ENCODE measurements at regions not wholly inside any gene's neighbourhood (a gene's known extent, or its start where the extent isn't known, plus 50 kb on each side); places are given as distances from the start of the nearest gene placed in this dataset.
"Not testable (repeated sequence)": the region's sequence is repeated elsewhere in the genome, so short reads cannot be mapped to it uniquely, and the experiment has no call there.

- POLR2A ChIA-PET; H3K4me3 Mint-ChIP-seq; DNase-seq; H3K4me1 Mint-ChIP-seq; intact Hi-C loops (cut with DNase I, micrococcal nuclease); H3K9me3 Mint-ChIP-seq (ENCODE audit: low read depth); ATAC-seq; H3K36me3 Mint-ChIP-seq (ENCODE audit: low read depth); H3K27ac Mint-ChIP-seq; H3K27me3 Mint-ChIP-seq: not testable (repeated sequence)
- CTCF ChIA-PET = interaction anchor here (1.1 kb wide), 1 partner anchor 8 kb away, joined by 5 read pairs; no protein-coding TSS in a partner anchor
These were observed 92.1 kb downstream of the C4BPA start for GRCh38 chr1:207196135-207196534.

- H3K9me3 Mint-ChIP-seq (ENCODE audit: low read depth); H3K36me3 Mint-ChIP-seq (ENCODE audit: low read depth); H3K4me1 Mint-ChIP-seq; H3K4me3 Mint-ChIP-seq; H3K27ac Mint-ChIP-seq; H3K27me3 Mint-ChIP-seq; POLR2A ChIA-PET; intact Hi-C loops (cut with DNase I, micrococcal nuclease); ATAC-seq; DNase-seq: not testable (repeated sequence)
- CTCF ChIA-PET = interaction anchor here (0.6 kb wide), 2 partner anchors 21 to 562 kb away, joined by 3 read pairs; no protein-coding TSS in a partner anchor
These were observed 97.5 kb downstream of the C4BPA start for GRCh38 chr1:207201534-207201933.

- peaks cover 3% of the 10 kb centered on the region for H3K36me3 Mint-ChIP-seq (ENCODE audit: low read depth)
- peaks cover 3% of the 10 kb centered on the region for H3K4me1 Mint-ChIP-seq
- H3K27ac Mint-ChIP-seq = no peak overlapping the region
- no peak overlapping the region for H3K4me3 Mint-ChIP-seq
- H3K27me3 Mint-ChIP-seq = peaks cover 2% of the 10 kb centered on the region
- H3K9me3 Mint-ChIP-seq (ENCODE audit: low read depth) = peaks cover 9% of the 10 kb centered on the region
- DNase-seq (no peak), ATAC-seq (no peak)
- ChIA-PET CTCF (no interaction called here), POLR2A (no interaction called here)
- intact Hi-C loops (cut with DNase I, micrococcal nuclease) = no loop called here
These were observed 98.4 kb downstream of the C4BPA start for GRCh38 chr1:207202480-207202879.

DNA sequence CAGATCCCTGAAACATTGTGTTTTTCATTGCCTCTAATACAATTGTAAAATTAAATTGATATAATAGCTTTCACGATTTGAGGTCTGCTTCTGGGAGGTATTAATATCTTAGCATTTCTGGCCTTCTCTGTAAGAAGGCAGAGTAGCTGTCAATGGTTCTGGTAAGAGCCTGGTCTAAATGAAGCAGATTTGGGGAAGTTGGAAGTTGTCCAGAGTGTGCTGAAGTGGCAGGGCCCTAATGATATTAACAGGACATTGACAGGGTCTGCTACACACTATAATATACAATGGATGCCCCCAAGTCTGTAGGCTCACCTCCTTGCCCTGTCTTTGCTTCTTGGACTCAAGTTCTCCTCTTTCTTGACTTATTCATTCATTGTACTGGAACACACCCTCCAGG lies 99.5 kb downstream of the C4BPA start:
- ChIA-PET CTCF (no interaction called here), POLR2A (no interaction called here)
- Mint-ChIP-seq H3K27ac (no peak overlapping the region), H3K36me3 (ENCODE audit: low read depth) (peaks cover under 1% of the 10 kb centered on the region), H3K9me3 (ENCODE audit: low read depth) (peaks cover 10% of the 10 kb centered on the region), H3K4me1 (peaks cover 3% of the 10 kb centered on the region), H3K27me3 (peaks cover 2% of the 10 kb centered on the region), H3K4me3 (no peak overlapping the region)
- DNase-seq (no peak), ATAC-seq (no peak)
- intact Hi-C loops (cut with DNase I, micrococcal nuclease) = no loop called here

DNA sequence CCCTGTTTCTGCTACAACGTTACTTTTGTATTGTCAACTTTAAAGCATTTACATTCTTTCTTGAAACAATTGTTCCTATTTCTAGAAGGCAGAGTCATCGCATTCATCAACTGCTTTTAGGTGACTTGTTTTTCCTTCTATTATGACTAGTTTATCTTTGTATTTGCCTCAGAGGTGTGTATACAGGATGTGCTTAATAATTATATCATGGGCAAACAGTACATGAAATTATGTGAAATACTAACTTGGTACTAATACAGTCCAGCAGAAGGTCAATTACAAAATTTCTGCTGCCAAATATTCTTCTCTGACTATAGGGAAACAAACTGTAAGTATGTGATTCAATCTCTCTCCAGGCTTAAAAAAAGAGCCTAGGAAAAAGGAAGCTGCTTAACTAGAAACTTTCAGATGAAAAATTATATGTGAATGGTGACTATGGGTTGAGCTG lies 101.6 kb downstream of the C4BPA start:
- no peak for DNase-seq
- no peaks in the 10 kb centered on the region for H3K36me3 Mint-ChIP-seq (ENCODE audit: low read depth)
- peaks cover 3% of the 10 kb centered on the region for H3K4me1 Mint-ChIP-seq
- H3K27ac Mint-ChIP-seq = no peak overlapping the region
- ChIA-PET POLR2A (no interaction called here), CTCF (interaction anchor here (1.1 to 1.8 kb wide), 2 partner anchors 14 to 486 kb away, joined by 3 to 4 read pairs; no protein-coding TSS in a partner anchor)
- ATAC-seq = no peak
- peaks cover 10% of the 10 kb centered on the region for H3K9me3 Mint-ChIP-seq (ENCODE audit: low read depth)
- H3K4me3 Mint-ChIP-seq = no peak overlapping the region
- intact Hi-C loops (cut with DNase I, micrococcal nuclease) = no loop called here
- H3K27me3 Mint-ChIP-seq = no peaks in the 10 kb centered on the region

DNA sequence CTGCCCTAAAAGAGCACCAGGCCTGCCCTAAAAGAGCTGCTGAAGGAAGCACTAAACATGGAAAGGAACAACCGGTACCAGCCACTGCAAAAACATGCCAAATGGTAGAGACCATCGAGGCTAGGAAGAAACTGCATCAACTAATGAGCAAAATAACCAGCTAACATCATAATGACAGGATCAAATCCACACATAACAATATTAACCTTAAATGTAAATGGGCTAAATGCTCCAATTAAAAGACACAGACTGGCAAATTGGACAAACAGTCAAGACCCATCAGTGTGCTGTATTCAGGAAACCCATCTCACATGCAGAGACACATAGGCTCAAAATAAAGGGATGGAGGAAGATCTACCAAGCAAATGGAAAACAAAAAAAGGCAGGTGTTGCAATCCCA lies 104.7 kb downstream of the C4BPA start:
- POLR2A ChIA-PET; H3K36me3 Mint-ChIP-seq (ENCODE audit: low read depth); H3K4me3 Mint-ChIP-seq; CTCF ChIA-PET; H3K4me1 Mint-ChIP-seq; ATAC-seq; H3K27me3 Mint-ChIP-seq; H3K27ac Mint-ChIP-seq; intact Hi-C loops (cut with DNase I, micrococcal nuclease); DNase-seq: not testable (repeated sequence)
- peaks cover 10% of the 10 kb centered on the region for H3K9me3 Mint-ChIP-seq (ENCODE audit: low read depth)

- no peaks in the 10 kb centered on the region for H3K27me3 Mint-ChIP-seq
- no peak for DNase-seq
- H3K4me1 Mint-ChIP-seq = no peaks in the 10 kb centered on the region
- ChIA-PET POLR2A (no interaction called here), CTCF (no interaction called here)
- no peak overlapping the region for H3K27ac Mint-ChIP-seq
- H3K36me3 Mint-ChIP-seq (ENCODE audit: low read depth) = no peaks in the 10 kb centered on the region
- H3K9me3 Mint-ChIP-seq (ENCODE audit: low read depth) = peaks cover 9% of the 10 kb centered on the region
- intact Hi-C loops (cut with DNase I, micrococcal nuclease) = loop anchor here in 1 of 2 experiments (10.0 kb wide), 1 partner anchor 60 kb away; no protein-coding TSS in a partner anchor
- H3K4me3 Mint-ChIP-seq = no peak overlapping the region
- ATAC-seq = no peak
These were observed 107.0 kb upstream of the CD55 start for GRCh38 chr1:207214453-207214852.

DNA sequence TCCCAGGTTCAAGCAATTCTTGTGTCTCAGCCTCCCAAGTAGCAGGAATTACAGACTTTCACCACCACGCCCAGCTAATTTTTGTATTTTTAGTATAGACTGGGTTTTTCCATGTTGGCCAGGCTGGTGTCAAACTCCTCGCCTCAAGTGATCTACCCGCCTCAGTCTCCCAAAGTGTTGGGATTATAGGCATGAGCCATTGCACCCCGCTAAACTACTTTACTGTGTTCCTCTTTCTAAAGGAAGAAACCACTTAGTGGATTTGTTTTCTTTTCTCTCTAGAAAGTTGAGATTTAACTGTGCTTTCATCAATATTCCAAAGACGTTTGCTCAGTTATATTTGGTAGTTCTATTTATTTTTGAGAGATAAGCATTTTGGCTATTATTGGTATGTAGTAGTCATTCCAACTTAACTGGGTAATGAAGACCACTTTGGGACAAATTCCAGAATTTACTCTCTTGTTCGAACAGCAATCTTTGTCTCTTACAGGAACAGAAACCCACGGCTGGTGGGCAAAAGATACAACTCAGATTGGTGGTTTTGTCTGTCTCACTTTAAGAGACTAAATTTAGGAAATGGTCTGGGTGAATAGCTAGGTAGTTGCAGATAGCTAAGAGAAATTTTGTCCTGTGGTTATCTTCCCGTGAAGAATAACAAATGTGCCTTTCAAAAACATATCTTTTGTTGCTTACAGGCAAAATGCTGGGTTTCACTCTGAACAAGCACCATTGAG lies 103.5 kb upstream of the CD55 start:
- Mint-ChIP-seq H3K4me3 (no peak overlapping the region), H3K9me3 (ENCODE audit: low read depth) (peaks cover 9% of the 10 kb centered on the region), H3K27ac (no peak overlapping the region), H3K36me3 (ENCODE audit: low read depth) (no peaks in the 10 kb centered on the region), H3K27me3 (no peaks in the 10 kb centered on the region), H3K4me1 (peaks cover 3% of the 10 kb centered on the region)
- intact Hi-C loops (cut with DNase I, micrococcal nuclease) = loop anchor here in 1 of 2 experiments (10.0 kb wide), 1 partner anchor 57 kb away; no protein-coding TSS in a partner anchor
- POLR2A ChIA-PET = no interaction called here
- DNase-seq (no peak), ATAC-seq (no peak)
- CTCF ChIA-PET = no interaction called here

DNA sequence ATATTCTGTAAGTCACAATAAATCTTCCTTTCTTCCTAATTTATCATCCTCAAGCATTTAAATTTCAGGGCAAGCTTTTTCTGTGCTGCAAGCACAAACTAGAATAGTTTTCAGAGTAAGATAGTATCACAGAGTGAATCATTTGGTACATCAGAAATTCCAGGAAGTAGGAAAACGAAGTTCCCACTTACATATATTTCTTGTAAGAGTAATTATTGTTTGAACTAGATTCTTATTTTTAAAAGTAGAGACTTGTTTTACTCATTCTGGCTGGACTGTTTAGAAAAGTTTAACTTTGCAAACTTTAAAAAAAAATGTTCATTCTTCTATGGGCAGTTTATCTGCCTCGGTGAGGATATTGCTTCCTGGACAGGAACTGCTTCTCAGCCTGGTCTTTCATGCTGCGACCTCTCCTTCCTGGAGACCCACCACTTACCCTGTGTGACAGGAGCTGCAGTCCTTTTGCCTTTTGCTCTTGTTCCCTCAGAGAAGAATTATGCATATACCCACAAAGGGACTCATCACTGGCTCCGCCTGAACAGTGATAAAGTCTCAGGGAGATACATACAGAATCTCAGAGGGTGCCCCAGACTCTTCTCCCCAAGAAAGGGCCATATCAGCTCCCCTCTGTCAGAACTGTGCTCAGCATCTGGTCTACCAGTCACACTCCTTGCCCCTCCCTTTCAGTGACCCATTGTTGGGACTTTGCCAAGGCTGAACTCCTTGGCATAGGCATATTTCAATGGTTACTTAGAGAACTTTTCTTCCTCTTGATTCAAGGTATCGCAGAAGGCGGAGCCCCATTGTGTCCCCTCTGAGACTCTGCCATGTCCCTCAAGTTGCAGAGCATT lies 102.7 kb upstream of the CD55 start:
- POLR2A ChIA-PET = no interaction called here
- CTCF ChIA-PET = no interaction called here
- no peak for ATAC-seq

GRCh38 chr1:207219979-207220889 lies 101.2 kb upstream of the CD55 start:
- POLR2A ChIA-PET = no interaction called here
- DNase-seq (no peak), ATAC-seq (no peak)
- no peaks in the 10 kb centered on the region for H3K9me3 Mint-ChIP-seq (ENCODE audit: low read depth)
- intact Hi-C loops (cut with DNase I, micrococcal nuclease) = loop anchor here in 1 of 2 experiments (10.0 kb wide), 1 partner anchor 55 kb away; no protein-coding TSS in a partner anchor
- no peak overlapping the region for H3K27ac Mint-ChIP-seq
- H3K4me1 Mint-ChIP-seq = peaks cover 3% of the 10 kb centered on the region
- CTCF ChIA-PET = interaction anchor here (0.6 to 1.3 kb wide), 7 partner anchors 8 to 184 kb away, joined by 3 to 5 read pairs (median 3); no protein-coding TSS in a partner anchor
- no peaks in the 10 kb centered on the region for H3K27me3 Mint-ChIP-seq
- no peaks in the 10 kb centered on the region for H3K36me3 Mint-ChIP-seq (ENCODE audit: low read depth)
- H3K4me3 Mint-ChIP-seq = no peak overlapping the region

More for the DNA sequence above, 102.7 kb upstream of the CD55 start:
- no peak for DNase-seq
- no peak overlapping the region for H3K4me3 Mint-ChIP-seq
- peaks cover 3% of the 10 kb centered on the region for H3K4me1 Mint-ChIP-seq
- peaks cover 9% of the 10 kb centered on the region for H3K9me3 Mint-ChIP-seq (ENCODE audit: low read depth)
- no peak overlapping the region for H3K27ac Mint-ChIP-seq
- intact Hi-C loops (cut with DNase I, micrococcal nuclease) = loop anchor here in 1 of 2 experiments (10.0 kb wide), 1 partner anchor 56 kb away; no protein-coding TSS in a partner anchor
- no peaks in the 10 kb centered on the region for H3K27me3 Mint-ChIP-seq
- H3K36me3 Mint-ChIP-seq (ENCODE audit: low read depth) = no peaks in the 10 kb centered on the region

- ChIA-PET CTCF (interaction anchor here (0.6 to 0.7 kb wide), 3 partner anchors 20 to 1182 kb away, joined by 3 read pairs; no protein-coding TSS in a partner anchor), POLR2A (no interaction called here)
- H3K4me1 Mint-ChIP-seq = peaks cover 3% of the 10 kb centered on the region
These were observed 99.5 kb upstream of the CD55 start for GRCh38 chr1:207221934-207222351.

More at GRCh38 chr1:207221934-207222351, 99.5 kb upstream of the CD55 start:
- no peak overlapping the region for H3K4me3 Mint-ChIP-seq
- intact Hi-C loops (cut with DNase I, micrococcal nuclease) = no loop called here
- no peak overlapping the region for H3K27ac Mint-ChIP-seq
- no peaks in the 10 kb centered on the region for H3K27me3 Mint-ChIP-seq
- H3K36me3 Mint-ChIP-seq (ENCODE audit: low read depth) = no peaks in the 10 kb centered on the region
- H3K9me3 Mint-ChIP-seq (ENCODE audit: low read depth) = no peaks in the 10 kb centered on the region
- no peak for DNase-seq
- ATAC-seq = no peak
